ENCODE measurements at regions not wholly inside any gene's neighbourhood (a gene's known extent, or its start where the extent isn't known, plus 50 kb on each side); places are given as distances from the start of the nearest gene placed in this dataset.
"Not testable (repeated sequence)": the region's sequence is repeated elsewhere in the genome, so short reads cannot be mapped to it uniquely, and the experiment has no call there.

GRCh38 chr2:37771600-37772088 lies 100.2 kb upstream of the CDC42EP3 start:
- no peaks in the 10 kb centered on the region for H3K36me3 ChIP-seq (ENCODE audit: control insufficient read depth, insufficient read depth, low read length)
- H3K4me3 ChIP-seq (ENCODE audit: low read length) = no peak overlapping the region
- no CpG with 5 or more reads among the region's 3 CpGs for WGBS (ENCODE audit: insufficient coverage, insufficient read length)
- no peak for DNase-seq (ENCODE audit: low read depth, low spot score)
- no peaks in the 10 kb centered on the region for H3K9me3 ChIP-seq (ENCODE audit: control insufficient read depth, insufficient read depth, low read length)
- no peaks in the 10 kb centered on the region for H3K27me3 ChIP-seq (ENCODE audit: control insufficient read depth, insufficient read depth, low read length)
- H3K27ac ChIP-seq (ENCODE audit: low read length) = no peak overlapping the region
- no peaks in the 10 kb centered on the region for H3K4me1 ChIP-seq (ENCODE audit: control insufficient read depth, insufficient read depth, low read length)

- WGBS (ENCODE audit: insufficient coverage, insufficient read length) = no CpG with 5 or more reads among the region's 8 CpGs
- H3K9me3 ChIP-seq (ENCODE audit: control insufficient read depth, insufficient read depth, low read length) = no peaks in the 10 kb centered on the region
- H3K4me1 ChIP-seq (ENCODE audit: control insufficient read depth, insufficient read depth, low read length) = no peaks in the 10 kb centered on the region
- no peaks in the 10 kb centered on the region for H3K36me3 ChIP-seq (ENCODE audit: control insufficient read depth, insufficient read depth, low read length)
- no peaks in the 10 kb centered on the region; the same call in 1 of the 2 replicates for H3K27me3 ChIP-seq (ENCODE audit: control insufficient read depth, insufficient read depth, low read length)
- H3K4me3 ChIP-seq (ENCODE audit: low read length) = no peak overlapping the region
- no peak overlapping the region for H3K27ac ChIP-seq (ENCODE audit: low read length)
- DNase-seq (ENCODE audit: low read depth, low spot score) = no peak
These were observed 102.1 kb upstream of the CDC42EP3 start for GRCh38 chr2:37773371-37774130.

- not testable (repeated sequence) for H3K27me3 ChIP-seq (ENCODE audit: control insufficient read depth, insufficient read depth, low read length); DNase-seq (ENCODE audit: low read depth, low spot score); H3K27ac ChIP-seq (ENCODE audit: low read length); H3K4me3 ChIP-seq (ENCODE audit: low read length); H3K36me3 ChIP-seq (ENCODE audit: control insufficient read depth, insufficient read depth, low read length); H3K9me3 ChIP-seq (ENCODE audit: control insufficient read depth, insufficient read depth, low read length); H3K4me1 ChIP-seq (ENCODE audit: control insufficient read depth, insufficient read depth, low read length)
- WGBS (ENCODE audit: insufficient coverage, insufficient read length) = no CpG with 5 or more reads among the region's 6 CpGs
These were observed 102.9 kb upstream of the CDC42EP3 start for GRCh38 chr2:37774171-37774944.

GRCh38 chr2:37774976-37775907 lies 103.8 kb upstream of the CDC42EP3 start:
- Histone ChIP-seq H3K27me3 (ENCODE audit: control insufficient read depth, insufficient read depth, low read length) (no peaks in the 10 kb centered on the region; the same call in 1 of the 2 replicates), H3K27ac (ENCODE audit: low read length) (no peak overlapping the region), H3K9me3 (ENCODE audit: control insufficient read depth, insufficient read depth, low read length) (no peaks in the 10 kb centered on the region), H3K4me1 (ENCODE audit: control insufficient read depth, insufficient read depth, low read length) (no peaks in the 10 kb centered on the region), H3K4me3 (ENCODE audit: low read length) (no peak overlapping the region), H3K36me3 (ENCODE audit: control insufficient read depth, insufficient read depth, low read length) (no peaks in the 10 kb centered on the region)
- no peak for DNase-seq (ENCODE audit: low read depth, low spot score)
- no CpG with 5 or more reads among the region's 9 CpGs for WGBS (ENCODE audit: insufficient coverage, insufficient read length)

- Histone ChIP-seq H3K27ac (ENCODE audit: low read length) (no peak overlapping the region), H3K27me3 (ENCODE audit: control insufficient read depth, insufficient read depth, low read length) (no peaks in the 10 kb centered on the region; the same call in 1 of the 2 replicates), H3K36me3 (ENCODE audit: control insufficient read depth, insufficient read depth, low read length) (no peaks in the 10 kb centered on the region), H3K4me1 (ENCODE audit: control insufficient read depth, insufficient read depth, low read length) (no peaks in the 10 kb centered on the region), H3K4me3 (ENCODE audit: low read length) (no peak overlapping the region), H3K9me3 (ENCODE audit: control insufficient read depth, insufficient read depth, low read length) (no peaks in the 10 kb centered on the region)
- no peak for DNase-seq (ENCODE audit: low read depth, low spot score)
- WGBS (ENCODE audit: insufficient coverage, insufficient read length) = no CpG with 5 or more reads among the region's 3 CpGs
These were observed 104.4 kb upstream of the CDC42EP3 start for GRCh38 chr2:37775908-37776250.

- no peaks in the 10 kb centered on the region for H3K4me1 ChIP-seq (ENCODE audit: control insufficient read depth, insufficient read depth, low read length)
- H3K36me3 ChIP-seq (ENCODE audit: control insufficient read depth, insufficient read depth, low read length) = no peaks in the 10 kb centered on the region
- no peak overlapping the region for H3K27ac ChIP-seq (ENCODE audit: low read length)
- no peaks in the 10 kb centered on the region for H3K9me3 ChIP-seq (ENCODE audit: control insufficient read depth, insufficient read depth, low read length)
- WGBS (ENCODE audit: insufficient coverage, insufficient read length) = no CpG with 5 or more reads among the region's 3 CpGs
- DNase-seq (ENCODE audit: low read depth, low spot score) = no peak
- no peaks in the 10 kb centered on the region; the same call in 1 of the 2 replicates for H3K27me3 ChIP-seq (ENCODE audit: control insufficient read depth, insufficient read depth, low read length)
- no peak overlapping the region for H3K4me3 ChIP-seq (ENCODE audit: low read length)
These were observed 105.0 kb upstream of the CDC42EP3 start for GRCh38 chr2:37776487-37776886.

GRCh38 chr2:37779139-37779538 lies 107.7 kb upstream of the CDC42EP3 start:
- no CpG with 5 or more reads among the region's 5 CpGs for WGBS (ENCODE audit: insufficient coverage, insufficient read length)
- Histone ChIP-seq H3K4me3 (ENCODE audit: low read length) (no peak overlapping the region), H3K9me3 (ENCODE audit: control insufficient read depth, insufficient read depth, low read length) (no peaks in the 10 kb centered on the region), H3K27ac (ENCODE audit: low read length) (no peak overlapping the region), H3K4me1 (ENCODE audit: control insufficient read depth, insufficient read depth, low read length) (no peaks in the 10 kb centered on the region), H3K27me3 (ENCODE audit: control insufficient read depth, insufficient read depth, low read length) (no peaks in the 10 kb centered on the region; the same call in 1 of the 2 replicates), H3K36me3 (ENCODE audit: control insufficient read depth, insufficient read depth, low read length) (no peaks in the 10 kb centered on the region)
- no peak for DNase-seq (ENCODE audit: low read depth, low spot score)

GRCh38 chr2:37779611-37780386 lies 108.4 kb upstream of the CDC42EP3 start:
- Histone ChIP-seq H3K27me3 (ENCODE audit: control insufficient read depth, insufficient read depth, low read length) (no peaks in the 10 kb centered on the region; the same call in 1 of the 2 replicates), H3K9me3 (ENCODE audit: control insufficient read depth, insufficient read depth, low read length) (no peaks in the 10 kb centered on the region), H3K4me3 (ENCODE audit: low read length) (no peak overlapping the region), H3K36me3 (ENCODE audit: control insufficient read depth, insufficient read depth, low read length) (no peaks in the 10 kb centered on the region), H3K27ac (ENCODE audit: low read length) (no peak overlapping the region), H3K4me1 (ENCODE audit: control insufficient read depth, insufficient read depth, low read length) (no peaks in the 10 kb centered on the region)
- no CpG with 5 or more reads among the region's 2 CpGs for WGBS (ENCODE audit: insufficient coverage, insufficient read length)
- DNase-seq (ENCODE audit: low read depth, low spot score) = no peak

- H3K27me3 ChIP-seq (ENCODE audit: control insufficient read depth, insufficient read depth, low read length) = no peaks in the 10 kb centered on the region; the same call in 1 of the 2 replicates
- WGBS (ENCODE audit: insufficient coverage, insufficient read length) = no CpG with 5 or more reads among the region's 2 CpGs
- no peak overlapping the region for H3K4me3 ChIP-seq (ENCODE audit: low read length)
- no peak for DNase-seq (ENCODE audit: low read depth, low spot score)
- H3K4me1 ChIP-seq (ENCODE audit: control insufficient read depth, insufficient read depth, low read length) = no peaks in the 10 kb centered on the region
- no peaks in the 10 kb centered on the region for H3K36me3 ChIP-seq (ENCODE audit: control insufficient read depth, insufficient read depth, low read length)
- H3K9me3 ChIP-seq (ENCODE audit: control insufficient read depth, insufficient read depth, low read length) = no peaks in the 10 kb centered on the region
- H3K27ac ChIP-seq (ENCODE audit: low read length) = no peak overlapping the region
These were observed 108.9 kb upstream of the CDC42EP3 start for GRCh38 chr2:37780387-37780676.

Data from iPS DF 6.9 (cell line).